ENCODE measurements at regions not wholly inside any gene's neighbourhood (a gene's known extent, or its start where the extent isn't known, plus 50 kb on each side); places are given as distances from the start of the nearest gene placed in this dataset.
"Not testable (repeated sequence)": the region's sequence is repeated elsewhere in the genome, so short reads cannot be mapped to it uniquely, and the experiment has no call there.

- not testable (repeated sequence) for H3K27ac ChIP-seq (replicated peaks; ENCODE audit: low read length); H4K8ac ChIP-seq (ENCODE audit: low read depth, low read length); H3K79me1 ChIP-seq (ENCODE audit: low read depth, low read length); H3K27me3 ChIP-seq (ENCODE audit: control insufficient read depth in 3 of 3, insufficient read depth in 3 of 3, low read depth in 1 of 3, low read length in 3 of 3); H2BK12ac ChIP-seq (ENCODE audit: low read length); H4K91ac ChIP-seq (ENCODE audit: low read depth, low read length, poor library complexity); H3K18ac ChIP-seq (ENCODE audit: low read length); H2BK120ac ChIP-seq (ENCODE audit: low read depth, low read length); H3K4me2 ChIP-seq (ENCODE audit: insufficient read depth, low read length, poor library complexity, severe bottlenecking); H3K4me3 ChIP-seq (ENCODE audit: low read length in 2 of 2); H3K4me1 ChIP-seq (ENCODE audit: control insufficient read depth in 2 of 2, insufficient read depth in 1 of 2, low read depth in 1 of 2, low read length in 2 of 2); H2BK5ac ChIP-seq (ENCODE audit: low read length); H3K9me3 ChIP-seq (replicated peaks in 1 of 2; ENCODE audit: control insufficient read depth in 2 of 2, insufficient read depth in 1 of 2, low read depth in 1 of 2, low read length in 2 of 2); H3K14ac ChIP-seq (ENCODE audit: low read length); H3K23ac ChIP-seq (ENCODE audit: low read depth, low read length, poor library complexity); H3K9ac ChIP-seq (ENCODE audit: low read depth, low read length, poor library complexity); H2BK15ac ChIP-seq (ENCODE audit: low read length); H2AK5ac ChIP-seq (ENCODE audit: low read depth, low read length); DNase-seq (ENCODE audit: low spot score); H3K4ac ChIP-seq (ENCODE audit: low read length); H3K36me3 ChIP-seq (replicated peaks in 1 of 2; ENCODE audit: control insufficient read depth in 2 of 2, insufficient read depth in 2 of 2, low read length in 2 of 2); H2AFZ ChIP-seq (ENCODE audit: low read length)
- no CpG with 5 or more reads among the region's 15 CpGs for WGBS, 2 donors (ENCODE audit: extremely low coverage in 2 of 2, insufficient read length in 2 of 2, insufficient replicate concordance in 1 of 2)
Measured at GRCh38 chr21:5144731-5145130, 5376.7 kb upstream of the TPTE start.

- H3K79me1 ChIP-seq (ENCODE audit: low read depth, low read length); H4K8ac ChIP-seq (ENCODE audit: low read depth, low read length); H3K18ac ChIP-seq (ENCODE audit: low read length); H3K14ac ChIP-seq (ENCODE audit: low read length); H3K4ac ChIP-seq (ENCODE audit: low read length); H3K27ac ChIP-seq (replicated peaks; ENCODE audit: low read length); H3K36me3 ChIP-seq (replicated peaks in 1 of 2; ENCODE audit: control insufficient read depth in 2 of 2, insufficient read depth in 2 of 2, low read length in 2 of 2); H4K91ac ChIP-seq (ENCODE audit: low read depth, low read length, poor library complexity); H2BK120ac ChIP-seq (ENCODE audit: low read depth, low read length); H2BK5ac ChIP-seq (ENCODE audit: low read length); H2AK5ac ChIP-seq (ENCODE audit: low read depth, low read length); H3K9ac ChIP-seq (ENCODE audit: low read depth, low read length, poor library complexity); DNase-seq (ENCODE audit: low spot score); H2BK12ac ChIP-seq (ENCODE audit: low read length); H3K4me2 ChIP-seq (ENCODE audit: insufficient read depth, low read length, poor library complexity, severe bottlenecking); H2BK15ac ChIP-seq (ENCODE audit: low read length); H3K4me1 ChIP-seq (ENCODE audit: control insufficient read depth in 2 of 2, insufficient read depth in 1 of 2, low read depth in 1 of 2, low read length in 2 of 2); H3K4me3 ChIP-seq (ENCODE audit: low read length in 2 of 2); H3K27me3 ChIP-seq (ENCODE audit: control insufficient read depth in 3 of 3, insufficient read depth in 3 of 3, low read depth in 1 of 3, low read length in 3 of 3); H3K23ac ChIP-seq (ENCODE audit: low read depth, low read length, poor library complexity); H3K9me3 ChIP-seq (replicated peaks in 1 of 2; ENCODE audit: control insufficient read depth in 2 of 2, insufficient read depth in 1 of 2, low read depth in 1 of 2, low read length in 2 of 2); H2AFZ ChIP-seq (ENCODE audit: low read length): not testable (repeated sequence)
- no CpG with 5 or more reads among the region's 18 CpGs for WGBS, 2 donors (ENCODE audit: extremely low coverage in 2 of 2, insufficient read length in 2 of 2, insufficient replicate concordance in 1 of 2)
Measured at GRCh38 chr21:5147685-5148084, 5373.7 kb upstream of the TPTE start.

DNA sequence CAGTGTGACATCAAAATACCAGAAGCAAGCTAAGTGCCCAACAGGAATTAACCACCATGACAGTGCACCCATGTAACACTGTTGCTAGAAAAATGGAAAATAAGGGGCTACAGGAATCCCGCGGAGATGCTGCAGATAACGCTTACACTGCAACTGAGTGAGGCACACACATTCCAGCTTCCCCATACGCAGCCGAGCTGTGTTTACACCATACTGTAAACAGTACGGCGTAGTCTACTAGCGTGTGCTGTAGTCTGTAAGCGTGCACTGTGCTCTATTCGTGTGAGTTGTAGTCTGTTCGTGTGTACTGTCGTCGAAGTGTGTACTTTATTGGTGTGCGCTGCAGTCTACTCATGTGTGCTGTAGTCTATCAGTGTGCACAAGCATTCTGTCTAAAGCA, 5372.2 kb upstream of the TPTE start:
- not testable (repeated sequence) for DNase-seq (ENCODE audit: low spot score); H3K4me3 ChIP-seq (ENCODE audit: low read length in 2 of 2)

GRCh38 chr21:5153842-5154640, 5367.3 kb upstream of the TPTE start:
- no CpG with 5 or more reads among the region's 69 CpGs for WGBS, 2 donors (ENCODE audit: extremely low coverage in 2 of 2, insufficient read length in 2 of 2, insufficient replicate concordance in 1 of 2)
- not testable (repeated sequence) for H3K9me3 ChIP-seq (replicated peaks in 1 of 2; ENCODE audit: control insufficient read depth in 2 of 2, insufficient read depth in 1 of 2, low read depth in 1 of 2, low read length in 2 of 2); H3K23ac ChIP-seq (ENCODE audit: low read depth, low read length, poor library complexity); H3K4me1 ChIP-seq (ENCODE audit: control insufficient read depth in 2 of 2, insufficient read depth in 1 of 2, low read depth in 1 of 2, low read length in 2 of 2); H3K36me3 ChIP-seq (replicated peaks in 1 of 2; ENCODE audit: control insufficient read depth in 2 of 2, insufficient read depth in 2 of 2, low read length in 2 of 2); H3K9ac ChIP-seq (ENCODE audit: low read depth, low read length, poor library complexity); H3K4ac ChIP-seq (ENCODE audit: low read length); H2AK5ac ChIP-seq (ENCODE audit: low read depth, low read length); H2BK15ac ChIP-seq (ENCODE audit: low read length); H3K18ac ChIP-seq (ENCODE audit: low read length); H3K27ac ChIP-seq (replicated peaks; ENCODE audit: low read length); H4K8ac ChIP-seq (ENCODE audit: low read depth, low read length); H3K27me3 ChIP-seq (ENCODE audit: control insufficient read depth in 3 of 3, insufficient read depth in 3 of 3, low read depth in 1 of 3, low read length in 3 of 3); H4K91ac ChIP-seq (ENCODE audit: low read depth, low read length, poor library complexity); H2BK12ac ChIP-seq (ENCODE audit: low read length); H2BK120ac ChIP-seq (ENCODE audit: low read depth, low read length); H3K79me1 ChIP-seq (ENCODE audit: low read depth, low read length); H2BK5ac ChIP-seq (ENCODE audit: low read length); H3K14ac ChIP-seq (ENCODE audit: low read length); DNase-seq (ENCODE audit: low spot score)
- peak overlapping the region; percentile 42 to 75 for H3K4me3 ChIP-seq (ENCODE audit: low read length in 2 of 2)
- peak overlapping the region; percentile 66 for H2AFZ ChIP-seq (ENCODE audit: low read length)
- peak overlapping the region; percentile 11 for H3K4me2 ChIP-seq (ENCODE audit: insufficient read depth, low read length, poor library complexity, severe bottlenecking)

More for the DNA sequence above, 5372.2 kb upstream of the TPTE start:
- H4K91ac ChIP-seq (ENCODE audit: low read depth, low read length, poor library complexity); H3K9me3 ChIP-seq (replicated peaks in 1 of 2; ENCODE audit: control insufficient read depth in 2 of 2, insufficient read depth in 1 of 2, low read depth in 1 of 2, low read length in 2 of 2); H3K4me1 ChIP-seq (ENCODE audit: control insufficient read depth in 2 of 2, insufficient read depth in 1 of 2, low read depth in 1 of 2, low read length in 2 of 2); H3K14ac ChIP-seq (ENCODE audit: low read length); H2AFZ ChIP-seq (ENCODE audit: low read length); H3K79me1 ChIP-seq (ENCODE audit: low read depth, low read length); H4K8ac ChIP-seq (ENCODE audit: low read depth, low read length); H2AK5ac ChIP-seq (ENCODE audit: low read depth, low read length); H2BK15ac ChIP-seq (ENCODE audit: low read length); H3K4me2 ChIP-seq (ENCODE audit: insufficient read depth, low read length, poor library complexity, severe bottlenecking); H3K27ac ChIP-seq (replicated peaks; ENCODE audit: low read length); H3K23ac ChIP-seq (ENCODE audit: low read depth, low read length, poor library complexity); H2BK120ac ChIP-seq (ENCODE audit: low read depth, low read length); H2BK5ac ChIP-seq (ENCODE audit: low read length); H3K18ac ChIP-seq (ENCODE audit: low read length); H3K36me3 ChIP-seq (replicated peaks in 1 of 2; ENCODE audit: control insufficient read depth in 2 of 2, insufficient read depth in 2 of 2, low read length in 2 of 2); H3K27me3 ChIP-seq (ENCODE audit: control insufficient read depth in 3 of 3, insufficient read depth in 3 of 3, low read depth in 1 of 3, low read length in 3 of 3); H3K9ac ChIP-seq (ENCODE audit: low read depth, low read length, poor library complexity); H3K4ac ChIP-seq (ENCODE audit: low read length); H2BK12ac ChIP-seq (ENCODE audit: low read length): not testable (repeated sequence)
- no CpG with 5 or more reads among the region's 14 CpGs for WGBS, 2 donors (ENCODE audit: extremely low coverage in 2 of 2, insufficient read length in 2 of 2, insufficient replicate concordance in 1 of 2)

All from neuronal stem cell (in vitro differentiated cells).